ENCODE measurements at regions not wholly inside any gene's neighbourhood (a gene's known extent, or its start where the extent isn't known, plus 50 kb on each side); places are given as distances from the start of the nearest gene placed in this dataset.

- DNase-seq (ENCODE audit: low read depth) = peak; percentile 20
Observed at GRCh38 chr4:124478470-124478869, 234.1 kb downstream of the ANKRD50 start.

- DNase-seq (ENCODE audit: low read depth) = no peak
Observed at GRCh38 chr4:124480061-124480460, 232.5 kb downstream of the ANKRD50 start.

- DNase-seq (ENCODE audit: low read depth) = peak; percentile 48
Observed at GRCh38 chr4:124481123-124481522, 231.4 kb downstream of the ANKRD50 start.

- DNase-seq (ENCODE audit: low read depth) = peak; percentile 39
Observed at GRCh38 chr4:124483048-124483906, 229.3 kb downstream of the ANKRD50 start.

GRCh38 chr4:124484008-124484407 lies 228.5 kb downstream of the ANKRD50 start:
- DNase-seq (ENCODE audit: low read depth) = no peak

- no peak for DNase-seq (ENCODE audit: low read depth)
Observed at GRCh38 chr4:124484940-124485339, 227.6 kb downstream of the ANKRD50 start.

GRCh38 chr4:124486423-124486822 lies 226.1 kb downstream of the ANKRD50 start:
- DNase-seq (ENCODE audit: low read depth) = no peak

- no peak for DNase-seq (ENCODE audit: low read depth)
Observed at GRCh38 chr4:124487651-124488050, 224.9 kb downstream of the ANKRD50 start.

- no peak for DNase-seq (ENCODE audit: low read depth)
Observed at GRCh38 chr4:124491361-124492145, 221.0 kb downstream of the ANKRD50 start.

GRCh38 chr4:124499261-124499660 lies 213.3 kb downstream of the ANKRD50 start:
- peak; percentile 14 for DNase-seq (ENCODE audit: low read depth)

GRCh38 chr4:124501576-124501975 lies 211.0 kb downstream of the ANKRD50 start:
- DNase-seq (ENCODE audit: low read depth) = no peak

GRCh38 chr4:124504431-124504830 lies 208.1 kb downstream of the ANKRD50 start:
- no peak for DNase-seq (ENCODE audit: low read depth)

GRCh38 chr4:124505211-124505610 lies 207.3 kb downstream of the ANKRD50 start:
- DNase-seq (ENCODE audit: low read depth) = no peak

- no peak for DNase-seq (ENCODE audit: low read depth)
Observed at GRCh38 chr4:124509151-124509550, 203.4 kb downstream of the ANKRD50 start.

GRCh38 chr4:124514588-124514987 lies 197.9 kb downstream of the ANKRD50 start:
- no peak for DNase-seq (ENCODE audit: low read depth)

GRCh38 chr4:124515591-124515990 lies 196.9 kb downstream of the ANKRD50 start:
- DNase-seq (ENCODE audit: low read depth) = no peak

GRCh38 chr4:124519196-124519595 lies 193.3 kb downstream of the ANKRD50 start:
- no peak for DNase-seq (ENCODE audit: low read depth)

GRCh38 chr4:124523816-124524215 lies 188.7 kb downstream of the ANKRD50 start:
- no peak for DNase-seq (ENCODE audit: low read depth)

- no peak for DNase-seq (ENCODE audit: low read depth)
Observed at GRCh38 chr4:124525524-124525923, 187.0 kb downstream of the ANKRD50 start.

GRCh38 chr4:124526331-124526730 lies 186.2 kb downstream of the ANKRD50 start:
- DNase-seq (ENCODE audit: low read depth) = peak; percentile 9

GRCh38 chr4:124526769-124527168 lies 185.8 kb downstream of the ANKRD50 start:
- no peak for DNase-seq (ENCODE audit: low read depth)

GRCh38 chr4:124527364-124527763 lies 185.2 kb downstream of the ANKRD50 start:
- no peak for DNase-seq (ENCODE audit: low read depth)

GRCh38 chr4:124529131-124529530 lies 183.4 kb downstream of the ANKRD50 start:
- no peak for DNase-seq (ENCODE audit: low read depth)
